ENCODE measurements at regions not wholly inside any gene's neighbourhood (a gene's known extent, or its start where the extent isn't known, plus 50 kb on each side); places are given as distances from the start of the nearest gene placed in this dataset.

DNA sequence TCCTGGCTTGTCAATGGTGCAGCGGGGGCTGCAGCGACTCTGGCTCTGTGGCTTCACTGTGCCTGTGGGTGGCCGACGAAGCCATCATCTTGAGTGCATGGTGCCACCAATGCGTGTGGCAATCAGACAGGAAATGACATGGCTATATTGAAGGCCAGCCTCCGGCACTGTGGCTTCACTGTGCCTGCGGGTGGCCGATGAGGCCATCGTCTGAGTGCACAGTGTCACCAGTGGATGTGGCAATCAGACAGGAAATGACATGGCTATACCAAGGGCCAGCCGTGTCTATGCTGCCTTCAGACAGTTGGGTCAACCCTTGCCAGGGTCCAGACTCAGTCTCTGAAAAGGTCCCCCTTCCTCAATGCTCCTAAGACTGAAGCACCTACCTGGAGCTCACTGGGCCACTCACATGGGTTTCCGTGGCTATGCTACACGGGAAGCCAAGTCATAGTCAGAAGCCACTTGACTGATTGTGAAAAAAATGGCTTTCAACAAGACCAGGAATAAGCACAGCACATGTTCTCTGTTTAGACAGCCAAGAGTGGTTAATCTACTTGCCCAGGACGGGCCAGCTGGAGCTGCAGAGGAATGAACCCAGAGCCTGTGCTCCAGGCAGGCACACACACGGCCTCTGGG is 67.5 kb upstream of the S1PR3 start:
- TF ChIP-seq, protein P1, sequence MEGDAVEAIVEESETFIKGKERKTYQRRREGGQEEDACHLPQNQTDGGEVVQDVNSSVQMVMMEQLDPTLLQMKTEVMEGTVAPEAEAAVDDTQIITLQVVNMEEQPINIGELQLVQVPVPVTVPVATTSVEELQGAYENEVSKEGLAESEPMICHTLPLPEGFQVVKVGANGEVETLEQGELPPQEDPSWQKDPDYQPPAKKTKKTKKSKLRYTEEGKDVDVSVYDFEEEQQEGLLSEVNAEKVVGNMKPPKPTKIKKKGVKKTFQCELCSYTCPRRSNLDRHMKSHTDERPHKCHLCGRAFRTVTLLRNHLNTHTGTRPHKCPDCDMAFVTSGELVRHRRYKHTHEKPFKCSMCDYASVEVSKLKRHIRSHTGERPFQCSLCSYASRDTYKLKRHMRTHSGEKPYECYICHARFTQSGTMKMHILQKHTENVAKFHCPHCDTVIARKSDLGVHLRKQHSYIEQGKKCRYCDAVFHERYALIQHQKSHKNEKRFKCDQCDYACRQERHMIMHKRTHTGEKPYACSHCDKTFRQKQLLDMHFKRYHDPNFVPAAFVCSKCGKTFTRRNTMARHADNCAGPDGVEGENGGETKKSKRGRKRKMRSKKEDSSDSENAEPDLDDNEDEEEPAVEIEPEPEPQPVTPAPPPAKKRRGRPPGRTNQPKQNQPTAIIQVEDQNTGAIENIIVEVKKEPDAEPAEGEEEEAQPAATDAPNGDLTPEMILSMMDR (IDR thresholded peaks at IDR 0.05) = no peak
- no peak for TF ChIP-seq POLR2A (IDR thresholded peaks at IDR 0.05)
